ENCODE measurements at regions not wholly inside any gene's neighbourhood (a gene's known extent, or its start where the extent isn't known, plus 50 kb on each side); places are given as distances from the start of the nearest gene placed in this dataset.
"Not testable (repeated sequence)": the region's sequence is repeated elsewhere in the genome, so short reads cannot be mapped to it uniquely, and the experiment has no call there.

DNA sequence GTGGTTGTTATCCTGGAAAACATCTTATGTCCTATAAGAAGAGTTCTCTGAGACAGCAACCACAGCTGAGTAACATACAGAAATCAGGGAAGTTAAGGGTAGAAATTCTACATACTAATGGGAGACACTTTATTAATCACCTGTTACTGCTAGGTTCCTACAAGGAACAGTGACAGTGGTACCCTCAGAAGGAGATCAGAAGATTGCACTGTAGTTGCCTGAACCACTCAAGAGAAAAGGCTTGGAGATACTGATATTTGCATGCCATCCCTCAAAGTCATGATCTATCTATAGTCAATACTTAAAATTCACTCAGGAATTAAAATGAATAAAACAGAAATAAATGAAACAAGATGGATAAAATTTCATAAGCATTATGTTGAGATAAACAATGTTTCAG is 136.0 kb downstream of the LMLN start:
- no peak for DNase-seq (ENCODE audit: low spot score)

GRCh38 chr3:198097048-198097447 is 137.0 kb downstream of the LMLN start:
- no peak for DNase-seq (ENCODE audit: low spot score)

DNA sequence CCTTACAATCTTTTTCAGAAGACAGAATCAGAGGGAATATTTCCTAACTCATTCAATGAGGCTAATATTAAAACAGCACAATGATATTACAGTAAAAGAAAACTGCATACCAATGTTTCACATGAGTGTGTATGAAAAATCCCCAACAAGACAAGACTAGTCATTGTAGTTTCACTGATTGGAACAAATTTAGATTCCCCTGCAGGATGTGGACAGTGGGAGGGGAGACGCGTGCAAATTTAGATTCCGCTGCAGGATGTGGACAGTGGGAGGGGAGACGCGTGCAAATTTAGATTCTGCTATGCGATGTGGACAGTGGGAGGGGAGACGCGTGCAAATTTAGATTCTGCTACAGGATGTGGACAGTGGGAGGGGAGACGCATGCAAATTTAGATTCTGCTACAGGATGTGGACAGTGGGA is 138.7 kb downstream of the LMLN start:
- DNase-seq (ENCODE audit: low spot score), result not testable (repeated sequence)

- not testable (repeated sequence) for DNase-seq (ENCODE audit: low spot score)
Measured at GRCh38 chr3:198103070-198103469, 143.1 kb downstream of the LMLN start.

DNA sequence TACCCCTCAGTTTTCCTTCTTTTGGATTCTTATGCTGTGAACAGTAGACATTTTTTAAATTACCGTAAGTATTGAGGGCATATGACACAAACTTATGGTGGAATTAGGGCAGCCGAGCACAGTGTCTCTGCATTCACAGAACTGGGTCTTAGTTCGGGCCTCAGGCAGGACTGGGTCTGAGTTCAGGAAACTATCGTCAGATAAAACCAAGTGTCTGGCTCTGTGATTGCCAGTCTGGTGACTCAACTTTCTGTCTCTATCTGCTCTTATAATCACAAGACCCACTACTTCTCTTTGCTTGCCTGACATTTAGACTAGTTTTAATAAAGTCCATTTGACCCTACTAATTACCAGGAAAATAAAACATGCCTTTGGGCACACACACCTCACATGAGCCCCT is 146.2 kb downstream of the LMLN start:
- no peak for DNase-seq (ENCODE audit: low spot score)

DNA sequence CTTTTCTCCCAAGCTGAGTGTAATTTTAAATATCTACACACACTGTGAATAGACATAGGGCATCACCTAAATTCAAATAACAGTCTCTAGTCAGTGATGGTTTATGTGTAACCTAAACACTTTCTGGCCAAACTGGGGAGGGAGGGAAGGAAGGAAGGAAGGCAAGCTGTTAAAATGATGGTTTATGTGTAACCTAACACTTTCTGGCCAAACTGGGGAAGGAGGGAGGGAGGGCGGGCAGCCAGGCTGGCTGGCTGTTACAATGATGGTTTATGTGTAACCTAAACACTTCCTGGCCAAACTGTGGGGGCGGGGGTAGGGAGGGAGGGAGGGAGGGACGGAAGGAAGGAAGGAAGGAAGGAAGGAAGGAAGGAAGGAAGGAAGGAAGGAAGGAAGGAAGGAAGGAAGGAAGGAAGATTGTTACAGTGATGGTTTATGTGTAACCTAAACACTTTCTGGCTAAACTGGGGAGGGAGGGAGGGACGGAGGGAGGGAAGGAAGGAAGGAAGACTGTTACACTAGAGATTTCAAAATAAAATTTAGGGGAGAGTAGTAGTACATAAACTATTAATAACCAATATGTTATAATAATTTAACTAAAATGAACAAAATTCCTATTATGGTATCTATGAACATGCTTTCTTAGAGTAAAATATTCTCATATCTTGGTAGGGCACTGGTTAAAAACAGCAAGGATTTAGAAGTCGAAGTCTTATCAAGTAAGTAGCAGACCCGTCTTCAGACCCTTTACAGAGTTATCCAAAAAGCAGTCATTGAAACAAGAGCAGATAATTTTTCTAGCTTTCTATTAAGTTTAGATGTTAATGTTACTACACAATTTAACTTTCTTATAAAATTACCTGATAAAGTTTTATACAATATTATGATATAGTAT is 148.1 kb downstream of the LMLN start:
- no peak for DNase-seq (ENCODE audit: low spot score)

- no peak for DNase-seq (ENCODE audit: low spot score)
Measured at GRCh38 chr3:198109883-198110282, 149.9 kb downstream of the LMLN start.

GRCh38 chr3:198112031-198112430 is 152.0 kb downstream of the LMLN start:
- no peak for DNase-seq (ENCODE audit: low spot score)

GRCh38 chr3:198113206-198114053 is 153.4 kb downstream of the LMLN start:
- peak; percentile 19 for DNase-seq (ENCODE audit: low spot score)

DNA sequence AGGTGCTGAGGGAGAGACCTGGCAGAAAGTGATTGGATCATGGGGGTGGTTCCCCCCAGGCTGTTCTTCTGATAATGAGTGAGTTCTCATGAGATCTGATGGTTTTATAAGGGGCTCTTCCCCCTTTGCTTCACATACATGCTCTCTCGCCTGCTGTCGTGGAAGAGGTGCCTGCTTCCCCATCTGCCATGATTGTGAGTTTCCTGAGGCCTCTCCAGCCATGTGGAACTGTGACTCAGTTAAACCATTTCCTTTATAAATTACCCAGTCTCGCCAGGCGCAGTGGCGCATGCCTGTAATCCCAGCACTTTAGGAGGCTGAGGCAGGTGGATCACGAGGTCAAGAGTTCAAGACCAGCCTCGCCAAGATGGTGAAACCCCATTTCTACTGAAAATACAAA is 154.5 kb downstream of the LMLN start:
- DNase-seq (ENCODE audit: low spot score), result not testable (repeated sequence)

- DNase-seq (ENCODE audit: low spot score), result not testable (repeated sequence)
Measured at GRCh38 chr3:198122184-198122583, 162.2 kb downstream of the LMLN start.

GRCh38 chr3:198137038-198137835 is 177.2 kb downstream of the LMLN start:
- DNase-seq (ENCODE audit: low spot score), result not testable (repeated sequence)

- DNase-seq (ENCODE audit: low spot score), result not testable (repeated sequence)
Measured at GRCh38 chr3:198138205-198138604, 178.2 kb downstream of the LMLN start.

GRCh38 chr3:198139037-198139436 is 179.0 kb downstream of the LMLN start:
- not testable (repeated sequence) for DNase-seq (ENCODE audit: low spot score)

DNA sequence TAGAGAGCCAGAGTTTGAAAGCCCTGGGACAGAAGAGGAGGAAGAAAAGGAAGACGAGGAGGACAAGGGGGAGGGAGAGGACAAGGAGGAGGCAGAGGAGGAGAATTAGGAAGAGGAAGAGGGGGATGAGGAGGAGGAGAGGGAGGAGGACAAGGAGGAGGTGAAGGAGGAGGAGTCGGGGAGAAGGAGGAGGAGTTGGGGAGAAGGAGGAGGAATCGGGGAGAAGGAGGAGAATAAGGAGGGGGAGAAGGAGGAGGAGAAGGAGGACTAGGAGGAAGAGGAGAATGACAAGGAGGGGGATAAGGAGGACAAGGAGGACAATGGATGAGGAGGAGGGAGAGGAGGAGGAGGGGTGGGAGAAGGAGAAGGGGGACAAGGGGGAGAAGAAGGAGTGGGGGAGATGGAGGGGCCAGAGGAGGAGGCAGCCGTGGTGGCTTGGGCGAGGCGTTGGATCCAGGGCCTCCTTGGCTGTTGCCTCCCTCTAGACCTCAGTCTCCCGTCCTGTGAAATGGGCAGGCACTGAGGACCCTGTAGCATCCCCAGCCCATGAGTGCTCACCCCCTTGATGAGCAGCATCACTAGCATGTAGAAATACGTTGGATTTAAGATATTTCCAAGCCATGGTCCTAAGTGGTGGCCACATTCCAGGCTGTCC is 179.6 kb downstream of the LMLN start:
- DNase-seq (ENCODE audit: low spot score), result not testable (repeated sequence)

DNA sequence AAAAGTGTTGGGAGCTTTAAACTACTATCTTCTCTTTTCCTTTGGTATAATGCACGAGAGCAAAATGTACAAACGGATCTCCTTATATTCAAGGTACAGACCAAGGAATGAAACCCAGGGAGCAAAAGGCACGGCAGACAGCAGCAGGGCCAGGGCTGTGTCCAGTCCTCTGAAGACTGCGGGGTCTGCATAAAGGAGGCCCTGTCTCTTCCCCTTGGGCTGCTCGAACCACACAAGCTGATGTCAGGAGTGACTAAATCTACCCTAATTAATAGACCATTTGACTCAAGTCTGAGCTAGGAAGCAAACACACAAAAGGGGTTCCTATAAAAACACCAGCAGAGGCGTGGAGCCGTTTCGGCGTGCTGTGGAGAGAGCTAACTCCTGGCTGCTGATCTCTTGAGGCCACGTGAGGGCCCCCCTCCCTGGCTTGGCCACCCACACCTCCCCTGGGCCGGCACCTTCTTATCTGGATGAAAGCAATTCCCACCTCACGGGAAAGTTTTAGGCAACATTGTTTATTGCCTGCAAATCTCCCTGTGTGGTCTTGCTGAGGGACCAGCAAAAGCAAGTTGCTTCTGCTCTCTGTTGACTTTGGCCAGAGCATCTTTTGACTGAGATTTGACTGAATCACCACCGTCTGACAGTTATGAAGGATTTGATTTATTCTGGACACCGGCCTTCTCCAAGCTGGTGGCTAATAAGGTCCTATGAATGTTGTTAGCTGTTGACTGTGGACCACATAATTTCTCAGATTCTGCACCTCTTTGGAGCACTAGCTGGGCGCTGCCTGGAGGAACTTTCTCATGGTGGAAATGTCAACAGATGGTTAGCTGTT is 183.5 kb downstream of the LMLN start:
- not testable (repeated sequence) for DNase-seq (ENCODE audit: low spot score)

DNA sequence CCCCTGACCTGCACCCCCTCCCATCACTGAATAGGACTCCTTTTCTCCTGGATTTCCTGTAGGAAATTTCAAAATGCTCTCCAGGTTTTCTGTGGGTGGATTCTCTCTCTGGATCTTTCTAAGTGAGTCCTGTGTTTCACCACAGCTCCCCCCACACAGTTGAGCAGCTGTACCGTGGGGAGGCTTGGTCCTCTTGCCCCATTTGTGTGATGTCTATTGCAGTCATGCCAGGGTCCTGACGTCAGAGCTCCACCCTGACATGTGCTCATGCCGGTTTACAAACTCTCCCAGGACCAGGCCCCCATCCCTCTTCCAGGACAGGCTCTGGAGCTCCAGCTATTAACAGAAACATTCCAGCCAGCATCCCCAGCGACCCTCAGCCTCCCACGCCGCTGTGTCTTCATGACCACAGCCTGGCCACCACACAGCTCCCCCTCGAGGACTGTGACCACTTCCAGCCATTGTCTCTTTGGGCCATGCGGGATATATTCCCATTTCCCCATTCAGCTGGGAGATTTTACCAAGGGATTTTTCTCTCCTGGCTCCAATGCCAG is 185.3 kb downstream of the LMLN start:
- not testable (repeated sequence) for DNase-seq (ENCODE audit: low spot score)

DNA sequence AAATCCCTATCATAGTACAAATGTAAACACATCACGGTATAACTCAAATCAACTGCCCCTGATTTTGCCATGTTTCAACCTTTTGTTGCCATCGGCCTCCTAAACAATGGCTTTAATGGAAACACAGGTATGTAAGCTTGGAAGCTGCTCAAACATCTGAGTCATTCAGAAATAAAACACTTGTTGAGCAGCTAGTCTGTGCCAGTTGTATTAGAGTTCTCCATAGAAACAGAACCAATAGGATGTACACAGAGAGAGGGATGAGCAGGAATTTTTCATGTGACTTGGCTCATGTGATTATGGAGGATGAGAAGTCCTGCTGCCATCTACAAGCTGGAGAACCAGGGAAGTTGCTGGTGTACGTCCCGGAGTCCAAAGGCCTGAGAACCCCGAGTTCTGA is 186.1 kb downstream of the LMLN start:
- DNase-seq (ENCODE audit: low spot score), result not testable (repeated sequence)

- DNase-seq (ENCODE audit: low spot score), result not testable (repeated sequence)
Measured at GRCh38 chr3:198146559-198147164, 186.6 kb downstream of the LMLN start.

- not testable (repeated sequence) for DNase-seq (ENCODE audit: low spot score)
Measured at GRCh38 chr3:198147213-198147612, 187.2 kb downstream of the LMLN start.
